NCI-H510A (cell line): ENCODE measurements at regions not wholly inside any gene's neighbourhood (a gene's known extent, or its start where the extent isn't known, plus 50 kb on each side); places are given as distances from the start of the nearest gene placed in this dataset.

Source experiments
- DNase-seq: peaks from one replicate; lab custom pipeline; 2025; lab: John Stamatoyannopoulos, UW

DNA sequence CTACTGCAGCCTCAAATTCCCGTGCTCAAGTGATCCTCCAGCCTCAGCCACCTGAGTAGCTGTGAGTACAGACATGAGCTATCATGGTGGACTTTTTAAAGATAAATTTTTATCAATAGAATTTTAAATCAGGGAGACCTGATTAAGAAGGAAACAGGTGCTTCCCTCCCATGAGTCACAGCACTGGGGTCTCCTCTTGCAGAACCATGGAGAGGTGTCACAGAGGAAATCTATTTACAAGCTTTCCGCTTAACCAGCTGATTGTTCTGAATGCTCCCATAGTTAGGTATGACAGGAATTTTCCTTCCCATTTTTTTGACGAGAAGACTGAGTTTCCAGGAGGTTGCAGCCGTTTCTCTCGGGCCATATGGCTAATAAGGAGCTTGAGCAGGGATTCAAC, 516.1 kb downstream of the MIAT start:
- DNase-seq, result no peak

GRCh38 chr22:27175021-27175838, 517.8 kb downstream of the MIAT start:
- DNase-seq, result no peak

- no peak for DNase-seq
Measured at GRCh38 chr22:27175974-27176373, 518.6 kb downstream of the MIAT start.

DNA sequence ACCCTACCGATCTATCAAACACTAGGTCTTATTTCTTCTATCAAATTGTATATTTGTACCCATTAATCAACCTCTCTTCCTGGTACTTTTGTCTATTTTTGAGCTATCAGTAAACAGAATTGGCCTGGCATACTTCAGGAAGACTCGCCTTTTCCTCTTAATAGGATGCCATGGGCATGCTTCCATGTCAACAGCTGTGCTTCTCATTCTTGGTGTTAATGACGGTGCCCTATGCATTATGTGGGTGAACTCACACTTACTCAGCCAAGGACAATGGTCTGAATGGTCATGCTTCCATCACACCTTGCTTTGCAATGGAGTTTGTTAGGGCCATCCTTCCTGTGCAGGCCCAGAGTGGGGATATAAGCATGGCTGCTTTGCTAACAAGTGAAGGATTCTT, 521.8 kb downstream of the MIAT start:
- no peak for DNase-seq

- DNase-seq, result no peak
Measured at GRCh38 chr22:27181537-27181936, 524.1 kb downstream of the MIAT start.

DNA sequence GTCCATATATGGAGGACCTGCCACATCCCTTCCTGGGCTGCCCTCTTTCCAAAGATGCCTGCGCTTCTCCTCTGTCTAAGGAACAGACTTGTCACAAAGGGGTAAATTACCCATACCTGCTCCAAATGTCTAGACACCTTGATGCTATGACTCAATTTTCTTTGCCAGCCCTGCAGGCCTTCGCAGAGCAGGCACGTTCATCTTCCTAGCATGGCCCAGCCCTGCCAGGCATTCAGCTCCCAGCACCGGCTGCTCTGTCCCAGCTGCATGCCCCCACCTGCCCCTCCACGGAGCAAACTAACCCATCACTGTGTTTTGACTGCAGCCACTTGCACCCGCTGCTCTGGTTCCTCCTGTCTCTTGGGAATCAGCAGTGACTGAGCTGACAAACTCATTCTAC, 526.1 kb downstream of the MIAT start:
- no peak for DNase-seq

DNA sequence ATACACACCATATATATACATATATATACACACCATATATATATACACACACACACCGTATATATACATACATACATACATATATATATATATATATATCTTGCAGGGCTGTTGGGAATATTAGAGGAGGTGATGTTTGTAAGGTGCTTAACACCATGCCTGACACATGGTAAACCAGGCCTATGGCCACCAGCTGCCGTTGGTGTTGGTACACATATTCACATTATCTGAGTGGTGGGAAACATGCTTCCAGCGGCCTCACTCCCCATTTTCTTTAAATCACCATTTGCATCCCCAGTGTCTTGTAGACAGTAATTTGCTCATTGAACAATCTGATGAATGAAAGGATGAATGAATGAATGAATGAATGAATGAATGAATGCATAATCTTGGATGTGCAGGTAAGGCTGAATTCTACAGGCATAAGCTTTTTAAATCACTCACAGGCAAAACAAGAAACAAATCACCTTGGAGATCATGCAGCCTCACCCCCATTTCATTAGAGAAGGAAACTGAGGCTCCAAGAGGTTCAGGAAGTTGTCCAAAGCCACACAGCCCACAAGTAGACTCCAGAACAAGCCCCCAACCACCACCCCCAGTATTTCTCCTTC, 527.8 kb downstream of the MIAT start:
- DNase-seq, result no peak

DNA sequence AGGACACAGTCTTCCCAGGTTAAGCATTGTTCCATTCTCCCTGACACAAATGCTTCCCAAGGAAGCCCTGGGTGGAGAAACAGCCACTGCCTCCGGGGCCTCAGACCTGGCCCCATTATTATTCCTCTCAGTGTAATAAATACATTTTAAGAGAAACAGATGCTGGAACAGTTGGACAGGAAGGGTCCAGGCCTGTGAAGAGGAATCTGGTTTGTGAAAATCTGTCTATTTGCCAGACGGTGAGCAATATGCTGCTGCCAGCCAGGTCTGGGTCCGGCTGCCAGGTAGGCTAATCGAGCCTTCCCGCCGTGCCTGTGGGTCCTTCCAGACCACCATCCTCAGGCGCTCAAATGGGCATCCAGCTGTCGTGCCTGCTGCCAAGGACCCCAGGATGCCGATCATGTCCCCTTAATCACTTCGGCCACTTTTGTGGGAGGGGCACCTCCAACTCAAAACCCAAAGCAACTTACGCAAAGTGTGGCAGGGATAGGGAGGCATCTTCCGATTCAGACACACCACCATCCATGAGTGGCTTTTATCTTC, 528.4 kb downstream of the MIAT start:
- DNase-seq, result no peak

DNA sequence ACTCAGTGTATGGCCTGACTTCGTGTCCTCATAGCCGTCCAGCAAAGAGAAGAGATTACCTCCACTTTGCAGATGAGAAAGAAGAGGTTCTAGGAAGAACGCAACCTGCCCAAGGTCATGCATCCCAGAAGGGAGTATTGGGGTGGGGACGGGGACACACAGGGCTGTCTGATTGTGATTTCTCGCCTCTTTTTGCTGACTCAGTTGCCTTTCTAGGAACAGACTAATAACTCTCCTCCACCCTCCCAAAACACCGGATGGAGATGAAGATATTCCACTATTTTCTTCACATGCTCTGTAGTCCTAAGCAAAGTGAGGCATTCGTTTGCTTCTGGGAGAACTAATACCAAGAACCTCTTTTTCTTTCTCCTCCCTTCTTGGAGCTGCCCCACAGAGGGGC, 529.3 kb downstream of the MIAT start:
- DNase-seq, result no peak

DNA sequence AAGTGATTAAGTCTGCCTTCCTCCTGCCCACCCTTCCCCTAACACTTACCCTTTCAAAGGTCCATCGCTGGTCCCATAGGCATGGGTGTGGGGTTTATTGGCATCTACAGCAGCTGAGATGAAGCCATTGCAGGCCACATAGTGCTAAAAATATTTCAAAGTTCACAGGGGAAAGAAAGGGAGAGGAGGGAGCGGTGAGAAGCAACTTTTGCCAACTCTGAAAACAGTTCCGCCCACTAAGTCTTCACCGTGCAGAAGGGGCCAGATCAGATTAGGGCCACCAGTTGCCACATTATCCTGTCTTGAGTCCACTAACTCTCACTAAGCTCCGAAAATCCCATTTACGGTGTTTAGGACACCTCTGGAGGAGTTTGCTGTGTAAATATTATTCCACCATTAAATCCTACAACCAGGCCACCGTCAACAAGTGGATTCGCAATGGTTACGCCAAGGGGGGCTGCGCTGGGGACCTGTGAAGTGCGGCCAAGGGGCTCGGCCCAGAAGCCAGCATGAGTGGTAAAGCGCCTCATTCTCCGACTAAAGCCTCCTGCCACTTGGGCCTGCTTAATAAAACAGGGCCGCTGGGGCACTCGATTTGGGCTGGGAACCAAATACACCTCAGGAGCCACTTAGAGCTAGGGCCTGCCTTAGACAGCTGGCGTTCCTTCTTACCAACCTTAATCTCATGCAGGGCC, 534.9 kb downstream of the MIAT start:
- DNase-seq, result no peak

DNA sequence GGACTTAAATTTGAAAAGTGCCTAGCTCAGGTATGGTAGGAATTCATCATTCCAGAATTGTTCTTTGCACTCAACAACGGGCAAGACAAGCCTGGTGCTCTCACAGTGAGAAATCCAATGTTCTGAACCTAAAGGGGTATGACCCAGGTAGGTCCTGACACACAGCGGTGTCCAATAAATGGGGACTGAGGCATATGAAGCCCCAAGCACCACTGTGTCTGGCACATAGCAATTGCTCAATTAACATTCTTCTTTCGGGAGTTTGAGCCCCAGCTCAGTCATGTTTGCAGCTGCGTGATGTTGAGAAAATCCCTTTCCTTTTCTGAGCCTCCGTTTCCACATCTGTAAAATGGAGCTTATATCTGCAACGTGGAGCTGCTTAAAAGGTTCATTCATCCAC, 535.8 kb downstream of the MIAT start:
- DNase-seq, result no peak

DNA sequence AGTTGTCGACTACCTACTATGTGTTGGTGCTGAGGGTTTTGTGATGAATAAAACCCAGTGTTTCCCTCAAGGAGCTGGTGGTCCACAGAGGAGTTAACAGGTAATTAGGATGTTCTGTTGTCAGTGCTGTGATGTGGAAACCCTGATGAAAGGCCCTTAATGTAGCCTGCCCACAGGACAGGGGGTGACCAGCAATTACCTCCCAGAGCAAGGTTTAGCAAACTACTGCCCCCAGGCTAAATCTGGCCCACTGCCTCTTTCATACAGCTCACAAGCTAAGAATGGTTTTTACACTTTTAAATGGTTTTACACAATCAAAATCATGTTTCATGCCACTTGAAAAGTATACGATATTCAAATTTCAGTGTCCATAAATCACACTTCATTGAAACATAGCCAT, 536.2 kb downstream of the MIAT start:
- no peak for DNase-seq

- DNase-seq, result no peak
Measured at GRCh38 chr22:27194096-27194748, 536.8 kb downstream of the MIAT start.

DNA sequence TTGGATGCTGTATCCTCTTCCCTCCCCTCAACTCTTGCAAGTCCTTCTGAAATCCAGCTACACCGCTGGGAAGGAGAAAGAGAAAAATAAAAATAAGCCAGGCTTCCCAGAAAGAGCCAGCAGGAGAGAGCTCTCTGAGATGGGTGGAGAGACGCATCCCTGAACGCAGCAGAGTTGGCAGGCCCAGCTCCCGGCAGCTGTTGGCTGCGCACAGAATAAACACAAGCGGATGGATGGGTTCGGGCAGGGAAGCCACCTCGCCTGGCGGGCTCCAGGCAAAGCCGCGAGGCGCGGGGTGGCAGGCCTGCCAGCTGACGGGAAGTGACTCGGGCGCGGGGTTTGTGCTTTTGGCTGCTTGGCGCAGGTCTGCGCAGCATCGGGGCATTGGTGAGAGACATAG, 537.7 kb downstream of the MIAT start:
- DNase-seq, result peak; percentile 32

DNA sequence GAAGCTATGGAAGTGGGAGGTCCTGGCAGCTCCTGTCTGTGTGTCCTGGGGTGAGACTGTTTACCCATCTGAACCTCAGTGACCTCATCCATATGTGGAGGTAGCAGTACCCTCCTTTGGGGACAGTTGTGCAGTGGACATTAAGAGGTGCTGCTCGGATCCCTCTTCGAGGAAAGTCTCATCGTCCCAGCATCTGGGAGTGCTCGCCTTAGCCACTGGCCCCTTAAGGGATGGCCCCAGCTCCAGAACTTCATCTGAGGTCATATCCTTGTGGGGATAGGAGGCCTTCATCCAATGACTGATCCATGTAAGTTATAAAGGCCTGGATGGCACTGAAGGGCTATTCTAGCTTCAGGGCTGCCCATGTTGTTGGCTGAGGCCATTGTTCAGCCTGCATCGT, 538.1 kb downstream of the MIAT start:
- DNase-seq, result no peak

- no peak for DNase-seq
Measured at GRCh38 chr22:27196606-27197005, 539.2 kb downstream of the MIAT start.

DNA sequence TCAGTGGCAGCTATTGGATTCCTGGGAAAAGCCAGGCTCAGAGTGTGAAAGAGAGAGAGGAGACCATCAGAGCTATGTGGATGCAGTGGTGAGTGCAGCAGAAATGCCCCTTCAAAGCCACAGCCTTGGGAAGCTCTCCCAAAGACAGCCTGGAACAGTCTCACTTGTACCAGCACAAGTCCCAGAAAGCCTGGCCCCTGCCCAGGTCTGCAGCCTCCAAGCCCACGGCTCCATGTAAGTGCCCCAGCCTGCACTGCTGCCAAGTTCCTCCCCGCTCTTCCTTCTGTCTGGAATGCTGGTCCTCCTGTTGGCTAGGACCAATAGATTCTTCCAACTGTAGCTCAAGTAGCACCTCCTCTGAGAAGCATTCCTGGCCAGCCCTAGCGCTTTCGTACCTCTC, 539.7 kb downstream of the MIAT start:
- no peak for DNase-seq

DNA sequence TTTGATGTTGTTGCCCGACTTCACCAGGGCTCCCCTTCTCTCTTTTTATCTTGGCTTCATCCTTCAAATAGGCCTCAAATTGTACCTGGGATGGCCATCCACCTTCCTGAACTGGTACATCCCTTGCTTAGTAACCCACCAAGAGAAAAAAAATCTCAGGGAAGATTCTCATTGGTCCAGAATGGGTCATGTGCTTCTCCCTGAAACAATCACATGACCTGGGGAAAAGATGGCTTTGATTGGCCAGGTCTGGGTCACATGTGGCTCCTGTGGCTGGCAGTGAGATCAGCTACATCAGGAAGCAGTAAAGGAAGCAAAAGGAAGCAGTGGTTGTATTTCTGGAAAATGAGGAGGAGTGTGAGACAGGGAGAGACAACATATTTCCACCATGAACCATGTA, 540.2 kb downstream of the MIAT start:
- DNase-seq, result no peak

- DNase-seq, result no peak
Measured at GRCh38 chr22:27198518-27199035, 541.2 kb downstream of the MIAT start.

DNA sequence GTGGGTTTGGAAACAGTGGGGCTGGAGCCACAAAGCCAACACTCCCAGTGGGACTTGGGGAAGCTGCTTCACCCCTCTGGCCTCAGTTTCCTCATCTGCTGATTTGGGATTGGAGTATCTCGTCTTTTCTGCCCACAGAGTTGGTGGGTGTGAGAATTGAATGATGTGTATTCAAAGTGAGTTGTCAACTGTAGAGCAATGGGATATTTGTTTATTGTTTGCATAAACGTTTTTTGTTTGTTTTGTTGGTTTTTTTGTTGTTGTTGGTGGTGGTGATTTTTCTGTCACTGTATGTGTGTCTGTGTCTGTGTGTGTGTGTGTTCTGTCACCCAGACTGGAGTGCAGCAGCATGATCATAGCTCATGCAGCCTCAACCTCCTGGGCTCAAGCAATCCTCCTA, 542.0 kb downstream of the MIAT start:
- DNase-seq, result no peak

DNA sequence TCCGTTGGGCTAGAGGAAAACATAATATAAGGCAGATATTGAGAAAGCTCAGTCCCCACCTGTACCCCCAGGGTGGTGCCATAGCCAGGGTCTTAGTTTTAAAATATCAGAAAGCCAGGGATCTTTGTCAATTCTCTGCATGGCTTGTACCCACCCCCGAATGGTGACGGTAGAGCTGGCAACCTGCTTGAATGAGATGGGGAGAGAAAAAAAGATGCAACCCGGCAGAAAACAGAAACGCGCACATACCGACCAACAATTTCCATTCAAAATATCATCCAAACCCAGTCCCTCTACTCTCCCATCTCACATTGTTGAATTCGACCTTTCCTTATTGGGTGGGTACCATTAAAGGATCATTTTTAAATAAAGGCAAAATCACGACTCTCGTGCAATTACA, 543.9 kb downstream of the MIAT start:
- no peak for DNase-seq

DNA sequence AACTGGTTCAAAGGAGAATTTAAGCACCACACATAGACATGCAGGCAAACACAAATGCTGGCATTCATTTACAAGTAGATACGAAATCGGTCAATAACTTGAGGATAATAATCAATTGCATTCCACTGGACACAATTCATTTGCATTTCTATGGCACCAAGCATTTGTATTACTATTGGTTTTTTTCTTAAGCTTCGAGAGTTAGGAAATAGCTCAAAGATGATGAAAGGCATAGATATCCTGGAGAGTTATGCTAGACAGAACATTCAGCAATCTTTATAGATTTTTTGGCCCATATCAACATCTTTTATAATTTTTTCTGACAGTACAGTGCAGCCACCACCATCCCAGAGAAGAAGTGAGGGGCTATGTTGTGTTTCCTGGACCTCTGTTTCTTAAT, 544.4 kb downstream of the MIAT start:
- DNase-seq, result no peak
